ENCODE measurements at regions not wholly inside any gene's neighbourhood (a gene's known extent, or its start where the extent isn't known, plus 50 kb on each side); places are given as distances from the start of the nearest gene placed in this dataset.

DNA sequence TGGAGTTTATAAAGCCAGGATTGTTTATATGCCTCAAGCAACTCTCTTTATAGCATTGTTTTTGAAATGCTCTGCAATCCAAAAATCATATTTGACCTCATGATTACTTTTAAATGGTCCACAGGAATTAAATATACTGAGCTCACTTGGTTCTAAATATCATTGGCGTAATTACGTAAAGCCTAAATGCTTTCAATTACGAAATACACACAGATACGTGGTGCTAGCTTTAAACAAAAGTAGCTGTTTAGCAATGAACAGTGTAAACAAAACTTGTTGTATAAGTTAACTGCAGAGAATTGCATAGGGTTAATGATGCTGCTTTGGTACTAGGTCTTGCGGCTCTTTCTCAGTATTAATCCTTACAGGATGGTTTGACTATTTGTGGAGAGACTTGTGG, 346.6 kb downstream of the COG6 start:
- DNase-seq (ENCODE audit: extremely low read depth in 1 of 4, low spot score in 3 of 4) (no peak), FAIRE-seq (no peak), ATAC-seq (no peak)
- no peak for TF ChIP-seq SRSF1 (IDR thresholded peaks at IDR 0.05; ENCODE audit: low read depth, low read length)
- no peak for TF ChIP-seq NFIX (CRISPR knock-in tag; IDR thresholded peaks at IDR 0.05; ENCODE audit: low read depth)
- TF ChIP-seq, protein P1, sequence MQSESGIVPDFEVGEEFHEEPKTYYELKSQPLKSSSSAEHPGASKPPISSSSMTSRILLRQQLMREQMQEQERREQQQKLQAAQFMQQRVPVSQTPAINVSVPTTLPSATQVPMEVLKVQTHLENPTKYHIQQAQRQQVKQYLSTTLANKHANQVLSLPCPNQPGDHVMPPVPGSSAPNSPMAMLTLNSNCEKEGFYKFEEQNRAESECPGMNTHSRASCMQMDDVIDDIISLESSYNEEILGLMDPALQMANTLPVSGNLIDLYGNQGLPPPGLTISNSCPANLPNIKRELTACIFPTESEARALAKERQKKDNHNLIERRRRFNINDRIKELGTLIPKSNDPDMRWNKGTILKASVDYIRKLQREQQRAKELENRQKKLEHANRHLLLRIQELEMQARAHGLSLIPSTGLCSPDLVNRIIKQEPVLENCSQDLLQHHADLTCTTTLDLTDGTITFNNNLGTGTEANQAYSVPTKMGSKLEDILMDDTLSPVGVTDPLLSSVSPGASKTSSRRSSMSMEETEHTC (IDR thresholded peaks at IDR 0.05): no peak
- TF ChIP-seq PHF20 (IDR thresholded peaks at IDR 0.05; ENCODE audit: partially characterized antibody): no peak
- TF ChIP-seq, protein P2, sequence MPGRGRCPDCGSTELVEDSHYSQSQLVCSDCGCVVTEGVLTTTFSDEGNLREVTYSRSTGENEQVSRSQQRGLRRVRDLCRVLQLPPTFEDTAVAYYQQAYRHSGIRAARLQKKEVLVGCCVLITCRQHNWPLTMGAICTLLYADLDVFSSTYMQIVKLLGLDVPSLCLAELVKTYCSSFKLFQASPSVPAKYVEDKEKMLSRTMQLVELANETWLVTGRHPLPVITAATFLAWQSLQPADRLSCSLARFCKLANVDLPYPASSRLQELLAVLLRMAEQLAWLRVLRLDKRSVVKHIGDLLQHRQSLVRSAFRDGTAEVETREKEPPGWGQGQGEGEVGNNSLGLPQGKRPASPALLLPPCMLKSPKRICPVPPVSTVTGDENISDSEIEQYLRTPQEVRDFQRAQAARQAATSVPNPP (IDR thresholded peaks at IDR 0.05; ENCODE audit: borderline replicate concordance, insufficient read depth, insufficient read length): no peak
- TF ChIP-seq, protein P3, sequence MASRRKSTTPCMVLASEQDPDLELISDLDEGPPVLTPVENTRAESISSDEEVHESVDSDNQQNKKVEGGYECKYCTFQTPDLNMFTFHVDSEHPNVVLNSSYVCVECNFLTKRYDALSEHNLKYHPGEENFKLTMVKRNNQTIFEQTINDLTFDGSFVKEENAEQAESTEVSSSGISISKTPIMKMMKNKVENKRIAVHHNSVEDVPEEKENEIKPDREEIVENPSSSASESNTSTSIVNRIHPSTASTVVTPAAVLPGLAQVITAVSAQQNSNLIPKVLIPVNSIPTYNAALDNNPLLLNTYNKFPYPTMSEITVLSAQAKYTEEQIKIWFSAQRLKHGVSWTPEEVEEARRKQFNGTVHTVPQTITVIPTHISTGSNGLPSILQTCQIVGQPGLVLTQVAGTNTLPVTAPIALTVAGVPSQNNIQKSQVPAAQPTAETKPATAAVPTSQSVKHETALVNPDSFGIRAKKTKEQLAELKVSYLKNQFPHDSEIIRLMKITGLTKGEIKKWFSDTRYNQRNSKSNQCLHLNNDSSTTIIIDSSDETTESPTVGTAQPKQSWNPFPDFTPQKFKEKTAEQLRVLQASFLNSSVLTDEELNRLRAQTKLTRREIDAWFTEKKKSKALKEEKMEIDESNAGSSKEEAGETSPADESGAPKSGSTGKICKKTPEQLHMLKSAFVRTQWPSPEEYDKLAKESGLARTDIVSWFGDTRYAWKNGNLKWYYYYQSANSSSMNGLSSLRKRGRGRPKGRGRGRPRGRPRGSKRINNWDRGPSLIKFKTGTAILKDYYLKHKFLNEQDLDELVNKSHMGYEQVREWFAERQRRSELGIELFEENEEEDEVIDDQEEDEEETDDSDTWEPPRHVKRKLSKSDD (conservative IDR thresholded peaks at IDR 0.05; ENCODE audit: low read length): no peak
- TF ChIP-seq MTF1 (CRISPR knock-in tag; IDR thresholded peaks at IDR 0.05; ENCODE audit: borderline replicate concordance): no peak
- Histone ChIP-seq H3K9me3 (replicated peaks; ENCODE audit: control insufficient read depth, insufficient read depth, low read depth, low read length) (no peaks in the 10 kb centered on the region), H3K9ac (ENCODE audit: insufficient read depth in 1 of 2, low read depth in 2 of 2, low read length in 2 of 2) (no peak overlapping the region), H4K20me1 (replicated peaks; ENCODE audit: control insufficient read depth, insufficient read depth, low read length) (no peaks in the 10 kb centered on the region), H3K27ac (ENCODE audit: extremely low read depth, low read depth, low read length) (no peak overlapping the region), H3K79me2 (ENCODE audit: control insufficient read depth, insufficient read depth, low read length) (no peaks in the 10 kb centered on the region), H3K36me3 (ENCODE audit: control insufficient read depth, insufficient read depth, low read length) (no peaks in the 10 kb centered on the region), H3K4me3 (no peak overlapping the region), H3K9me1 (ENCODE audit: control insufficient read depth, insufficient read depth, low read length) (no peaks in the 10 kb centered on the region), H3K27me3 (ENCODE audit: control insufficient read depth in 2 of 2, insufficient read depth in 2 of 2, low read length in 2 of 2) (no peaks in the 10 kb centered on the region), H3K4me2 (ENCODE audit: insufficient read depth, low read length) (no peak overlapping the region), H3K4me1 (replicated peaks in 1 of 2; ENCODE audit: control insufficient read depth in 2 of 2, insufficient read depth in 2 of 2, low read length in 2 of 2) (no peaks in the 10 kb centered on the region), H2AFZ (ENCODE audit: low read depth, low read length) (no peak overlapping the region)
- no TSS peak for BruUV-seq (replicated peaks)
- intact Hi-C loops (cut with micrococcal nuclease): no loop called here
- in situ Hi-C loops (cut with MboI): no loop called here
- WGBS (ENCODE audit: insufficient coverage, low coverage, missing lambda C conversion rate): 3% methylated on average over 5 of the region's 5 CpGs
- ChIA-PET POLR2A (no interaction called here), CTCF (ENCODE audit: low intra/inter-chr PET ratio) (no interaction called here)
